ENCODE measurements at regions not wholly inside any gene's neighbourhood (a gene's known extent, or its start where the extent isn't known, plus 50 kb on each side); places are given as distances from the start of the nearest gene placed in this dataset.
"Not testable (repeated sequence)": the region's sequence is repeated elsewhere in the genome, so short reads cannot be mapped to it uniquely, and the experiment has no call there.

DNA sequence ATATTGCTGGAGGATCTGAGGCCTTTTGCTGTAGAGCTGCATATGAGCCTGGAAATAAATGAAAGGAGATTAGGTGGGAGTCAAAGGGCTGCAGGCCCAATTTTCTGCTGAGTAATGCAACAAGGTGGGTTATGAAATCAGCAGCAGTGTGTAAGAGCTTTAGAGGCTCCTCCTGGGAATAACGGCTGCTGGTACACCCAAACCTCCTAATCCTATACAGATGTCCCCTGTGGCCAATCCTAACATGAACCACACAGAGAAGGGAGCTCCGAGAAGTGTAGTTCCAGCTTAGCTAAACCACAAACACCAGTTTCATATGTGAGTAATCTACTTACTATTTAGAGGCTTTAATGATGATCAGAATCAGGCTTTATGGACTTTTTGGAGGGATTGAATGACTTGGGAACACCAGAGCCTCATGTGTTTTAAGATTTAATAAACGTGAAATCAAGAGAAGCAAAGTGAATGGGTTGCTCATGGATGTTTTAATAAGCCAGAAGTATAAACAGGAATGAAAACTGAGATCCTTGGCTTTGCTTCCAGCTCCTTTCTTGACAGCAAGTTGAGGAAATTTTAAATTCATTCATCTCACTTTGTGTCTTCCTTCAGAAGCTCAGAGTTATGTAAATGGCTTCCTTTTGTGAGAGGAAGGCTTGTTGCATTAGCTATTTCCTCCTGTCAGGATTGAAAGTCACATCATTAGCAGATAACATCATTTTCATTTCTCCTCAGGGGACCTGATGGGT is 437.5 kb downstream of the TMEM232 start:
- DNase-seq (ENCODE audit: low read depth in 1 of 2, low spot score in 1 of 2), result no peak

DNA sequence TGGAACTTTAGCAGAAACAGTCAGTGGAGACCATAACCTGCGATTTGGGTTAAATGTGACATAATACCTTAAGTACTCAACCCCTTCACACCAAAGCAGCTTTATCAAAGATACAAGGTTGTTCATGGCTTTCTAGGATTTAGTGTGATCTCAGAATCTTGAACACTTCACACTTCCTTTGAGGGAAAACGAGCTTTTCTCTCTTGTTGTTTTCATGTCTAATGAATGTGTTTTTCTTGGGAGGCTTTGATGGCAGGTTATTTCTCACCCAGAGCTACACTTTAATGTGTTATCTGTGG is 437.0 kb downstream of the TMEM232 start:
- DNase-seq (ENCODE audit: low read depth in 1 of 2, low spot score in 1 of 2), result no peak

DNA sequence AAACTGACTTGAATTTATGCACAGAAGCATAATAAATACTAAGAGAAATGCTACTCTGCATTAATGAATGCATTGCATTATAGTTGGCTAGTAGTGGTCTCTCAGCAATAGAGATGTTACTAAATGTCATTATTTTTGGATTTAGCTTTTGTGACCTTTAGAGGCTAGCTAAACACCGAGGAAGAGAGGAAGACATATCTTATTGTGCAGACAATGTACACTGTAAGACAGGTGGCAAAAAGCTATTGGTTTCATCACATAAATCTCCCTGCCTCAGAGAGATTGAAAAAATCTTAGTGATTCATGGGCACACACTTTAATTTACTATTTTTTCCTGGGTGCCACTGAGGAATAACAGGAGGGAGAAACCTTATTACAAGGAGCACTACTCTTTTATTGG is 435.9 kb downstream of the TMEM232 start:
- no peak for DNase-seq (ENCODE audit: low read depth in 1 of 2, low spot score in 1 of 2)

DNA sequence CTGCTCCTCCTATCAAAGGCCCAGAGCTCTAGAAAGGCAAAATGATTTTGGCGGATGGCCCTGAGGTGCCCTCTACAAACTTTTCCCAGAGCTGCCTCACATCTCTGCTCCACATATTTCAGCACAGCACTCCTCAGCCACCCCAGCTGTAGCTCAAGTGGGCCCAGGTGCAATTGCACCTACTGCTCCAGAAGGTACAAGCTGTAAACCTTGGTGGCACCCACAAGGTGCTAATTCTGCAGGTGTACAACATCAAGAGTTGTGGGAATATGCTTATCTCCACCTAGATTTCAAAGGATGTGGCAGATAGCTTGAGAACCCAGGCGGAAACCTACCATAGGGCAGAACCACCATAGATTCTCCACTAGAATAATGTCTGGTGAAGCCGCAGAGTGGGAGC is 432.2 kb downstream of the TMEM232 start:
- DNase-seq (ENCODE audit: low read depth in 1 of 2, low spot score in 1 of 2), result no peak

DNA sequence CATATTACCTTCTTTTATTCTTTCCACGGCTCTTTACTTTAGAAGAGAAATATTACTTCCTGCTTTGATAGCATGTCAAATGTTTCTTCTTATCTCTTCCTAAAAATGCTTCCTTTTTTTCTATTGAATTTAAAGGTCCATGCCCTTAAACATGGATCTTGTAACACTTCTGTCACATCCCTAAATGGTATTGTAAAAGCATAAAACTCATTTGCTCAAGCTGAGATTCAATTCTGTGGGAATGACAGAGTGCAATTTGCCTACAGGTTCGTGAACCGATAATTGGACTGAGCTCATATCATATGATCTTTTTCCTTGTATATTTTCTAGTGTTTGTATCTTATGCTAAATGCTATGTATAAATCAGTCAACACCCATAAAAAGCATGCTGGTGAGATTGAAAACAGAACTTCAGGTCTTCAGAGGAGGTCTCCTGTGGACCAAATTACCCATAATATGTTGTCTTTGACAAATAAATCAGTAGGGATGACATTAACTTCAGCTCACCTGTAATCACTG is 429.3 kb downstream of the TMEM232 start:
- no peak for DNase-seq (ENCODE audit: low read depth in 1 of 2, low spot score in 1 of 2)

DNA sequence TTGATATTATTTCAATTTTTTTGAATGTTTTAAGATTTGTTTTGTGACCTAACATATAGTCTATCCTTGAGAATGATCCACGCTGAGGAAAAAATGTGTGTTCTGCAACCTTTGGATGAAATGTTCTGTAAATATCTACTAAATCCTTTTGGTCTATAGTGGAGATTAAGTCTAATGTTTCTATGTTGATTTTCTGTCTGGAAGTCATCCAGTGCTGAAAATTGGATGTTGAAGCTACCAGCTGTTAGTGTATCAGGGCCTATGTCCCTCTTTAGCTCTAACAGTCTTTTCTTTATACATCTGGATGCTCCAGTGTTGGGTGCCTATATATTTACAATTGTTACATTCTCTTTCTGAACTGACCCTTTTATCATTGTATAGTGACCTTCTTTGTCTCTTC is 422.3 kb downstream of the TMEM232 start:
- no peak for DNase-seq (ENCODE audit: low read depth in 1 of 2, low spot score in 1 of 2)

DNA sequence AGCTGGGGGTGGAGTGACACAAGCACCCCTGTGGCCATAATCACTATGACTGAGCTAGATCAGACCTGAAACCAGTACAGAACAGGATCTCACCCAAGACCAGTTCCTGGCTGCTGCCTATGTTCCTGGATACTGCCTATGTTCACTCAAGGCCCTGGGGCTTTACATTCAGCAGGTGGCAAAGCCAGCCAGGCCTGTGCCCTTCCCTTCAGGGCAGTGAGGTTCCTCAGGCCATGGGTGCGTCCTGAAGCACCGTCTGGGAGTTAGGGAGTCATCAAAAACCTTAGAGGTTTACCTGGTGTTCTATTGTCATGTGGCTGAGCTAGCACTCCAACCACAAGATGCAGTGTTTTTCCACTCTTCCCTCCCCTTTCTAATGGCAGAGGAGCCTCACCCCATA is 419.8 kb downstream of the TMEM232 start:
- DNase-seq (ENCODE audit: low read depth in 1 of 2, low spot score in 1 of 2), result no peak

DNA sequence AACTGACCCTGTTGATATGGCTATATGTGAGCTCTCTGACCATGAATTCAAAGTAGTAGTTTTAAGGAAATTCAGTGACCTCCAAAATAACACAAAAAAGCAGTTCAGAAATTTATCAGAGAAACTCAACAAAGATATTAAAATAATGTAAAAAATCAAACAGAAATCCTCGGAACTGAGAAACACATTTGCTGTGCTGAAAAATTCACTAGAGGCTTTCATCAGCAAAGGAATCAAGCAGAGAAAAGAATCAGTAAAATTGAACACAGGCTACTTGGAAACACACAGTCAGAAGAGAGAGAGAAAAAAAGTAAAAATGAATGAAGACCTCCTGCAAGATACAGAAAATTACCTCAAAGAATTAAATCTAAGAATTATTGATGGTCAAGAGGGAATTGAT is 417.2 kb downstream of the TMEM232 start:
- DNase-seq (ENCODE audit: low read depth in 1 of 2, low spot score in 1 of 2), result no peak

DNA sequence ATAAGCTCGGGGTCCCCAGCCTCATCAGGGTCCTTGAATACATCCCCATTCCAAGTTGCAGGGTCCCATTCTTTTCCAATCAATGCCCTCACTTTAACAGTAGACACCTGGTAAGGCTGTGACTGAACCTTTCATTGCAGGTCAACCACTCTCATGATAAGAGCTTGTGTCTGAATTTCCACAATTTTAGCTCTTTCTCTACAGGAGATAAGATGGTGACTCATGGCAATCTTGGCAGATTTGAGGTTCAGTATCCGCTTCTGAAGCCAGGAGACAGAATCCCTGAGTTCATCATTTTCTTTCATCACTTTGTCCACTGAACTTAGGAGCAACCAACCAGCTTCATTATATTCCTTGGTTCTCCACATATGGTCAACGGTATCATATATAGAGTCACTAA is 409.9 kb downstream of the TMEM232 start:
- DNase-seq (ENCODE audit: low read depth in 1 of 2, low spot score in 1 of 2), result not testable (repeated sequence)

DNA sequence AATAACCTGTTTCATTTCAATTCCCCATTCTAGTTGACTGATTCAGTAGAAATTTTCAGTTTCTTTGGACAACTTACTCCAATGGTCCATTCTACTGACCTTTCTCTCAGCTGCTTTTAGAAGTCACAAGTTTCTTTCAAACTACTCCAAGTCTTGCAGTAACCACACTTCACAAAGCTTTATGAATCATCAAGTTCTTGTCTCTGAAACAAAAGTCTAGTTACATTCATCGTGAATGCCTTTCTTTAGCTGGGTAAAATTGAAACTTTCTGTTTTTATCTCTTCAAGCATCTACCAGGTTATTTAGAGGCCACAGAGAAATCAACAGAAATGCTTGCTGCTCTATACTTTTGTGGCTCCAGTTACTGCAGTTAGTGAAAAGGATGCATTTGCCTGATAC is 405.4 kb downstream of the TMEM232 start:
- DNase-seq (ENCODE audit: low read depth in 1 of 2, low spot score in 1 of 2), result no peak

DNA sequence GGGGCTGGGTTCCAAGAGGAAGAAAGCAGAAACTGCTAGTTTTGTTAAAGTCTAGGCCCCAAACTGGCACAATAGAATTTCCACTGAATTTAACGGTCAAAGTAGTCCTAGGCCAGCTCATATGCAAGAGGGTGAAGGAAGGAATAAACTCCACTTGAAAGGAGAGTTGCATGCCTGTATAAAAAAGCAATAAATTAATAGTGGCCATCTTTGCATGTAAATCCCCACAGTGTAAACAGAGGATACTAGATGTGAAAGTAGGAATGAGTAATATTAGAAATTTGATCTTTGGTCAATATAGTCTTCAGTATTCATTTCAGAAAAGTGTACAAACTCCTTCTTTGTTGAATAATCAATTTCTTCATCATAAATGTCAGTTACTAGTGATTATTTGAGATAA is 403.1 kb downstream of the TMEM232 start:
- no peak for DNase-seq (ENCODE audit: low read depth in 1 of 2, low spot score in 1 of 2)

DNA sequence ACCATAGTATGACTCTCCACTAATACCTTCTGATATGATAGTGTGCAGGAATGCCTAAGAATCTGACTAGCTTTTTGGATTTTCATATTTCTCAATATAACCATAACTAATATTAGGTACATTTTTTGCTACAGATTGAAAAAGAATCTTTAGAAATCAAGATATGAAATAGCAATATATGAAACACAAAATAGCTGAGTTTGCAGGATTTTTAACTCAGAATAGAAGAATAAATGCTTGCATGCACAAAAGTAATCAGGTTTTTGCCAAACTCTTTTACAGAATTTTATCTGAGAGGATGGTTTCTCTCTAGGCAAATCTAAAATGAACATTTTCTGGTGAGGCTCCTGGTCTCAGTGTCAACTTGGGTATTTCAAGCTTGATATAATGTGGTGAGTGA is 402.6 kb downstream of the TMEM232 start:
- DNase-seq (ENCODE audit: low read depth in 1 of 2, low spot score in 1 of 2), result no peak

DNA sequence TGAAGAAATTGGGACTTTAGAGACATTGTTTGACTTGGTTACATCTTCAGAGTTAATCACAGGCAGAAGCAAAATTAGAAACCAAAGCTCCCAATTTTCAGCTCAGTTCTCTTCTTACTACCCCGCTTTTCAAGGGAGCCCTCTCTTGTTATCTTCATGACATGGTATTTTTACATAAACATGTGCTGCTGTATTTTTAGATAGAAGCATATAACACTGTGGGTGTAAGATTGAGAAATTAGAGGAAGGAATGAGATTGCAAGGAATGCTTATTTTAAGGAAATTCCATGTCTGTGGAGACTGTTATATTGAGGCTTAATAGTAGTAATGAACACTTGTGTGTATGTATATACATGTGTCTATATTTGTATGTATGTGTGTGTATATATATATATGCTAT is 401.6 kb downstream of the TMEM232 start:
- DNase-seq (ENCODE audit: low read depth in 1 of 2, low spot score in 1 of 2), result no peak

DNA sequence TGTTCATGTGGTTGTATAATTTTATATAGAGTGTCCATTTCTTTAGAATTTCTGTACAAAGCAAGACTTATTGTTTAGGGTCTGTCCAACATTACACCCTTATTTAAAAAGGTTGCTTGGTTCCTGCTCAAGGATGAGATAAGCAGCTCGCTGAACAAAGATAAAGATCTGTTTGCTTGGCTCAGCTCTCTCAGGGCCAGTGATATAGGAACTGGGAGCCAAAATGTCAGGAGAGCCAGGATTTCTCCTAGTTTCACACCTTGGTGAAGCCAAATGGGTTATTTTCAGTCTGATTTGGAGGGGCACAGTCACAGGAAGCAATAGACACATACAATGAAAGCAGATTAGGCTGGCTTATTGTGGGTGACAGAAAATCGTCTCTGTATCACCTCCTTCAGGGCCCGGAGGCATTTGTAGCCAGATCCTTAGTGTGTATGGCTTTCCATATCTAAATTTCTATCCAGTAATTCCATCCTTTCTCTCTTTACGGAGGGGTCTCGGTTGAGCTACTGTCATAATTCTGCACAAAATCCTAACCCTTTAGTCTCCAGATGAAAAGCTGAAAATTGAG is 396.4 kb downstream of the TMEM232 start:
- no peak for DNase-seq (ENCODE audit: low read depth in 1 of 2, low spot score in 1 of 2)

DNA sequence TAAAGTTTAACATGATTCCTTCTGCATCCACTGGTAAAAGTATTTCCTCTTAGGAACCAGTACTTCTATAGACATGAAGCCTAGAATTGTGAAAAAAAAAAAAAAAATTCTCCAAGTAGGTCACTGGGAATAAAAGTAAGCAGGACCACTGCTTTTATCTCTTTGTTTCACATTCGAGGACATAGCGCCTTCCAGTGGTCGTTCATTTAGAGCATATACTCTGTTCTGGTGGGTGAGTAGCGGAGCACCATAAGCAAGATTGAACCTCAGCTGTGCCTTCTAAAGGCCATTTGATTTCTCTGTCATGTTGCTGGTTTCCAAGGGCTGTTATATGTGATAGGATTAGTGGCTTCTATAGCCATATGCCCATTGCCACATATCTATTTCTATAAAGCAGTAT is 393.1 kb downstream of the TMEM232 start:
- no peak for DNase-seq (ENCODE audit: low read depth in 1 of 2, low spot score in 1 of 2)

DNA sequence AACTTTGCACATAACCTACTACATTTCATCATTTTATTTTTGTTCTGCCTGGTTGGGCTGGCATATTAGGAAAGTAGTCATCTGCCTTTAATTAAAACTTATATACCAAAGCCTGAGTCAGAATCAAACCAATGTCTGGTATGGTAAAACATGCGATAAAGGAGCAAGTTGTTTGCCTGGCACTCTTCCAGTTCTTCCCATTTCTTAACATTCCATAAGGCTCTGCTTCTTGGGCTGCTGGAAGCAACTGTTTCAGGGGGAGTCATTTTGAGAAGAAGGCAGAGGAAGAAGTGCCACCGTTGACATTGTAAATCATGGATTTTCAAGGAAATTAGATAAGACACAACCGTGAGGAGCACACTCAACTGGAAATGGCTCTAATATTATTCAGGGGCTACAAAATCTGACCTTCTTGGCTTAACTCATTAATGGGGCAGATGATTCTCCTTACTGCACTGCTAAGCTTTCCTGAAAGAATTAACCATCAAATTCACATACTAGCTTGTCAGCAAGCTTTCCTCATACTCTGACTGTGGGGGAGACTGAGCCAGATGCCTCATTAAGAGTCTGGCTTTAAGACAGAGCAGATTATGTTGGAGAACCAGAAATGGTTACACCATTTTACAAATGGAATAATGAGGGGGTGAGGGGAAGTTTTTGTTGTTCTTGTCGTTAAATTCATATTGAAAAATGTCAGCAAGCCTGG is 391.0 kb downstream of the TMEM232 start:
- no peak for DNase-seq (ENCODE audit: low read depth in 1 of 2, low spot score in 1 of 2)

DNA sequence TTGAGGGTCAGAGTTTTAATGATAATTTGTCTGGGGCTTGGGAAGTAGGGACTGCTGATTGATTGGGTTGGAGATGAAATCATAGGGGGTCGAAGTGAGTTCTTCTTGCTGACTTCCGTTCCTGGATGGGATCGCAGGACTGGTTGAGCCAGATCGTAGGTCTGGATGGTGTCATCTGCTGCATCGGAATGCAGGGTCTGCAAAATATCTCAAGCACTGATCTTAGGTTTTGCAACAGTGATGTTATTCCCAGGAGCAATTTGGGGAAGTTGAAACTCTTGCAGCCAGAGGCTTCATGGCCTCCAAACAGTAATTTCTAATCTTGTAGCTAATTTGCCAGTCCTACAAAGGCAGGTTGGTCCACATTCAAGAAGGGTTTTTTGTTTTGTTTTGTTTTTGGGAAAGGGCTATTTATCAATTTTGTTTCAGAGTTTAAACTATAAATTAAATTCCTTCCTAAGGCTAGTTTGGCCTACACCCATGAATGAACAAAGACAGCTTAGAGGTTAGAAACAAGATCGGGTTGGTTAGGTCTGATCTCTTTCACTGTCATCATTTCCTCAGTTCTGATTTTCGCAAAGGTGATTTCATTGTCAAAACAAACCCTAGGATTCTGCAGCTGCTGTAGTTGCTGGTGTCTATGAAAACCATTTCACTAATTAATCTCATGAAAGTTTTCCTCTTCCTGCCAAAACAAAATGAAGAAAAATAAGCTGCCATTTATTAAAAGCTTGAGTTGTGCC is 388.0 kb downstream of the TMEM232 start:
- no peak for DNase-seq (ENCODE audit: low read depth in 1 of 2, low spot score in 1 of 2)

DNA sequence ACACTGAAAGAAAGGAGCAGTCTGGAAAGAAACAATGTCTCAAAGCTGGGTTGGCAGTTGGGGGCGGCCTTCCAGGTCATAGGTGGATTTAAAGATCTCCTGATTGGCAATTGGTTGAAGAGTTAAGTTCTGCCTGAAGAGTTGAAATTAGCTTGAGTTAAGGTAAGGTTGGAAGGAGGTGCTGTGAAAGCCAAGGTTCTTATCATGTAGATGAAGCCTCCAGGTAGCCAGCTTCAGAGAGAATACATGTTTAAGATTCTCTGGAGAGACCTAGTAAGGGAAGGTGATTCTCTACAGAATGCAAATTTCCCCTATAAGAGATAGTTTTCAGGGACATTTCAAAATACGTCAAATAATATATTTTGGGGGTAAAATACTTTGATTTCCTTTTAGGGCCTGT is 387.1 kb downstream of the TMEM232 start:
- DNase-seq (ENCODE audit: low read depth in 1 of 2, low spot score in 1 of 2), result no peak

DNA sequence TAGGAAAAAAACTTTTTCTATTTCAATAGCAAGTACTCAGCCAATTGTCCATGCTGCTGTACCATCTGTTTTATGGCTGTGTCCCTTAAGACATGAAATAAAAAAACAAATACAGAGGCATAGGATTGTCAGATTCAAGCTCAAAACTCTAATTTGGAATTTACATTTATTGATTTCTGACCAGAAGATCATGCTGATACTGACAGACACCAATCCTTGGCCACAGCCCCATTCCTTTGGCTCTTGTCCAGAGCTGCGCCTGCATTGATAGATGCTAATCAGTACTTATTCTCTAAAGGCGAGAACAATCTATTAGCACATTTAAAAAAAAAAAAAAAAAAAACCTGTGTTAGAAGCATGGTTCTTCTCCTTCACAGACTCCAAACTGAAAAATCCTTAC is 384.6 kb downstream of the TMEM232 start:
- no peak for DNase-seq (ENCODE audit: low read depth in 1 of 2, low spot score in 1 of 2)

DNA sequence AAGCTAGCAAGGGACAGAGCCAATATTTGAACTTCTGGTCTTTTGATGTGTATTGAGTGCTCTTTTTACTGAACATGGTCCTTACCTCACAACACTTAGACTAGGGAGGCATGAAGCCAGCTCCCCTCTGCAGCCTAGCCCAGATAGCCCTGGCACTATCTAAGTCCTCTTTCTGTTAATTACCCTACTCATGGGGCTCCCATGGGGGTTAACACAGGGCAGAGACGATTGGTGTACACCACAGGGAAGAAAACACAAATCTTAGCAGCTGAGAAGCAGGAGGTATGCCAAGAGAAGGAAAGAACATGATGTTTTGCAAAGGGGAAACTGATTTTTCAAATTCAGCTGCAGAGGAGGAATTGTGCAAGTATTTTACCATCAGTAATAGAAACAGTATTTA is 383.8 kb downstream of the TMEM232 start:
- DNase-seq (ENCODE audit: low read depth in 1 of 2, low spot score in 1 of 2), result no peak

DNA sequence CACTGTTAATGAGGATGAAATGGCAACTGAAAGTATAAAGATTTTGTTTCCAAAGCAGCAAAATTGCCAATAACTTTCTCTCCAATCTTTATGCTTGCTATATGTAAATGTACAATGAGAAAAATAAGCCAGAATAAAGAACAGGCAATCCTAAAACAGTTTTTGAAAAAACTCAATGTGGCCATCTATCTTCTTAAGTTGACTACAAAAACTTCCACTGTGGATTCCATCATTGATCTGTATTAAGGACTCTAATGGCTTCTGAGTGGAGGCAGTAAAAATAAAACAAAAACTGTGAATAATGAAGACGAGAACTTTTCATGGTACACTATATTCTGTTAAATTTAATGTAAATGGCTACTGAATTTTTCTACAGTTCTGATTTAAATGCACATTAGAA is 382.9 kb downstream of the TMEM232 start:
- no peak for DNase-seq (ENCODE audit: low read depth in 1 of 2, low spot score in 1 of 2)

DNA sequence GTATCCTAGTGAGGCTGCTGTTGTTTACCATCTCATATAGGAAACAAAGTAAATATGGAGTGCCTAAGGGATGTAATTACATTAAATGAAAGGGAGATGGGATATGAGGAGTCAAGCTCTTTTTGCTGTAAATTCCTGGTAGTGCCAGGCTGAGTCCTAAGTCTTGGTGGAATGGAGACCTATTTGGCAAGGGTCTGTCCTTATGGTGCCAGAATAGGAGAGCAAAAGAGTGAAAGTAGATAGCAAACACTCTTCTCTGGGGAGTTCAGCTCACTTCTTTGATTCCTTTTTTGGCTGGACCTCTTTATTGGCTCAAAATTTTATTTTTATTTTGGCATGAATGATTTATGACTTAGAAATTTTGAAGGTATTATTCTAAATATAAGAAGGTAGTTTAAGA is 380.8 kb downstream of the TMEM232 start:
- DNase-seq (ENCODE audit: low read depth in 1 of 2, low spot score in 1 of 2), result no peak
